OCI-LY7 (cell line): ENCODE measurements at regions not wholly inside any gene's neighbourhood (a gene's known extent, or its start where the extent isn't known, plus 50 kb on each side); places are given as distances from the start of the nearest gene placed in this dataset.

Source experiments
- BruUV-seq: library from RNA; stranded (reverse); fragments of 400-500 nt; replicated peaks from 2 replicates; lab custom pipeline; 2021; lab: Mats Ljungman, UMichigan
- CTCF ChIA-PET: fragments of 300-600 bp; sonication (Branson Sonifier 250); formaldehyde crosslinking; loops from one replicate; lab custom pipeline; 2022; ENCODE audit warnings: antibody characterized with exemption; ENCODE audit not compliant: unreplicated experiment; lab: Charles Lee
- POLR2A ChIA-PET: fragments of 300-600 bp; sonication (Branson Sonifier 250); formaldehyde crosslinking; loops from one replicate; lab custom pipeline; 2022; ENCODE audit warnings: antibody characterized with exemption; lab: Charles Lee
- DNase-seq: peaks from one replicate; pipeline ENCODE4 v3.0.0-alpha.2; 2015; ENCODE audit warnings: low spot score
- H2AFZ ChIP-seq: fragments of 200-600 bp; sonication (generic), shearing (Covaris generic); 2 replicates; pipeline ENCODE4 v1.6.1; 2014; ENCODE audit warnings: mild to moderate bottlenecking, antibody characterized with exemption, low read length, moderate library complexity
- H3K27ac ChIP-seq: fragments of 200-600 bp; sonication (generic); 2 replicates; pipeline ENCODE4 v1.5.1; 2014; ENCODE audit warnings: mixed run types, low read depth, mild to moderate bottlenecking, moderate library complexity, low read length, inconsistent platforms; ENCODE audit not compliant: poor library complexity, severe bottlenecking
- H3K36me3 ChIP-seq: fragments of 200-600 bp; sonication (generic); 2 replicates; pipeline ENCODE4 v1.6.1; 2014; ENCODE audit warnings: mild to moderate bottlenecking, antibody characterized with exemption, low read length, moderate library complexity, mixed read lengths; ENCODE audit not compliant: insufficient read depth
- H3K4me1 ChIP-seq: fragments of 200-600 bp; sonication (generic); 2 replicates; pipeline ENCODE4 v1.5.1; 2014; ENCODE audit warnings: mild to moderate bottlenecking, low read length; ENCODE audit not compliant: insufficient read depth, poor library complexity, severe bottlenecking
- H3K4me2 ChIP-seq: fragments of 200-600 bp; sonication (generic); 2 replicates; pipeline ENCODE4 v1.6.1; 2014; ENCODE audit warnings: mild to moderate bottlenecking, low read length
- H3K4me3 ChIP-seq: fragments of 200-600 bp; sonication (generic); 2 replicates; pipeline ENCODE4 v1.5.1; 2014; ENCODE audit warnings: mild to moderate bottlenecking, low read depth, low read length; ENCODE audit not compliant: poor library complexity, severe bottlenecking
- H3K79me2 ChIP-seq: fragments of 200-600 bp; sonication (generic); 2 replicates; pipeline ENCODE4 v1.6.1; 2016; ENCODE audit warnings: low read depth, mild to moderate bottlenecking, low read length, moderate library complexity, mixed read lengths; ENCODE audit not compliant: insufficient read depth
- H3K9me2 ChIP-seq: fragments of 200-600 bp; sonication (generic); 2 replicates; pipeline ENCODE4 v1.6.1; 2016; ENCODE audit warnings: mild to moderate bottlenecking, low read length, mixed read lengths; ENCODE audit not compliant: insufficient read depth
- H3K9me3 ChIP-seq: fragments of 200-600 bp; sonication (generic); 2 replicates; pipeline ENCODE4 v1.6.1; 2014; ENCODE audit warnings: mild to moderate bottlenecking, mixed run types, low read length, mixed read lengths
- H4K20me1 ChIP-seq: fragments of 200-600 bp; sonication (generic); 2 replicates; pipeline ENCODE4 v1.6.1; 2014; ENCODE audit warnings: mild to moderate bottlenecking, antibody characterized with exemption, low read length, moderate library complexity, mixed read lengths; ENCODE audit not compliant: insufficient read depth
- EZH2phosphoT487 ChIP-seq: fragments of 200-600 bp; sonication (generic); IDR thresholded peaks from 2 replicates; pipeline ENCODE4 v1.6.1; 2018; ENCODE audit warnings: low read depth, borderline replicate concordance, mild to moderate bottlenecking, mixed run types, antibody characterized with exemption, low read length, moderate library complexity, mixed read lengths
- intact Hi-C: fragments of 100-400 bp; cut with micrococcal nuclease; formaldehyde crosslinking; loops from one replicate; pipeline ENCODE4 v1.10.0; 2022; ENCODE audit not compliant: unreplicated experiment
- TF ChIP-seq, protein P1 (sequence below): fragments of 200-600 bp; sonication (generic); conservative IDR thresholded peaks from 2 replicates; pipeline ENCODE4 v1.5.1; 2014; ENCODE audit warnings: mild to moderate bottlenecking, antibody characterized with exemption, low read length, moderate library complexity, mixed read lengths

DNA sequence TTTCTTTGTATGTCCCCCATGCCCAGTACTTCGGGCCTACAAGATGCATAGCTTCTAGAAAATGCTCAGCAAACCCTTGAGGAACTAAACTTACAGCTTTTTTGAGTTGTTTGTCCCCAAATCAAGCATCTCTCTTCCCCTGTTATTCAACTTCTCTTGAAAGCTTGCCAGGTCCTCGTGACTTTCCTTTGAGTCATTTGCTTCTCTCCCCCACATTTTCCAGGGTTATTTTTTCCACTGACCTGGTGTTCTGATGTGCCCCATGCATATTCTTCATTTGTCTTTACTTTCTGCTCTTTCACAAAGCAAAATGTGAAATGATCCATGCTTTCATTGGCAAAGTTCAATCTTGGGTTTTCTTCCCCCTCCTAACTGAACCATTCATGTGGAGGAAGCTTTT is 204.8 kb downstream of the TFAP2A start:
- ChIA-PET POLR2A (no interaction called here), CTCF (no interaction called here)
- no peaks in the 10 kb centered on the region for H4K20me1 ChIP-seq
- no peaks in the 10 kb centered on the region for H3K79me2 ChIP-seq
- BruUV-seq, result no TSS peak
- H3K4me1 ChIP-seq, result no peaks in the 10 kb centered on the region
- H3K9me3 ChIP-seq, result no peaks in the 10 kb centered on the region
- H3K4me3 ChIP-seq, result no peak overlapping the region
- H3K36me3 ChIP-seq, result no peaks in the 10 kb centered on the region
- H3K27ac ChIP-seq, result no peak overlapping the region
- no peak overlapping the region for H3K4me2 ChIP-seq
- no peak overlapping the region for H2AFZ ChIP-seq
- TF ChIP-seq EZH2phosphoT487, result no peak
- TF ChIP-seq, protein P1, sequence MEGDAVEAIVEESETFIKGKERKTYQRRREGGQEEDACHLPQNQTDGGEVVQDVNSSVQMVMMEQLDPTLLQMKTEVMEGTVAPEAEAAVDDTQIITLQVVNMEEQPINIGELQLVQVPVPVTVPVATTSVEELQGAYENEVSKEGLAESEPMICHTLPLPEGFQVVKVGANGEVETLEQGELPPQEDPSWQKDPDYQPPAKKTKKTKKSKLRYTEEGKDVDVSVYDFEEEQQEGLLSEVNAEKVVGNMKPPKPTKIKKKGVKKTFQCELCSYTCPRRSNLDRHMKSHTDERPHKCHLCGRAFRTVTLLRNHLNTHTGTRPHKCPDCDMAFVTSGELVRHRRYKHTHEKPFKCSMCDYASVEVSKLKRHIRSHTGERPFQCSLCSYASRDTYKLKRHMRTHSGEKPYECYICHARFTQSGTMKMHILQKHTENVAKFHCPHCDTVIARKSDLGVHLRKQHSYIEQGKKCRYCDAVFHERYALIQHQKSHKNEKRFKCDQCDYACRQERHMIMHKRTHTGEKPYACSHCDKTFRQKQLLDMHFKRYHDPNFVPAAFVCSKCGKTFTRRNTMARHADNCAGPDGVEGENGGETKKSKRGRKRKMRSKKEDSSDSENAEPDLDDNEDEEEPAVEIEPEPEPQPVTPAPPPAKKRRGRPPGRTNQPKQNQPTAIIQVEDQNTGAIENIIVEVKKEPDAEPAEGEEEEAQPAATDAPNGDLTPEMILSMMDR, result no peak
- intact Hi-C loops, result no loop called here
- no peak for DNase-seq
- H3K9me2 ChIP-seq, result no peaks in the 10 kb centered on the region

DNA sequence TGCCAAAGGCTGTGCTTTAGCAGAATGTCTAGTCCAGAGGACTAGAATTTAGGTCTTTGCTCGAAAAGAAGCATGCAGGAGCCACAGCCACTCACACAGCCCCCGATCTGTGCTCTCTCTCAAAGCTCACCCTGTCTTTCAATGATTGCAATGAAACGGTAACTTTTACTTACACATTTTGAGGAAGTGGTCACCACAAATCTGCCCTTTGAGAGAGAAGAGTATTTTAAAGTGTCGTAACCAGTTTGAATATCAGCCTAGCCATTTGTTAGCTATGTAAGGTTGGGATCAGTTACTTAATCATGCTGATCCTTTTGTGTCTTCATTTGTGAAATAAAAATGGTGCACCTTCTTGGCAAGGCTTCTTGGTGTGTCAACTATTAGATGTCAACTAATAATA is 209.0 kb downstream of the TFAP2A start:
- no peaks in the 10 kb centered on the region for H3K36me3 ChIP-seq
- no peaks in the 10 kb centered on the region for H3K9me2 ChIP-seq
- TF ChIP-seq, protein P1, result no peak
- TF ChIP-seq EZH2phosphoT487, result no peak
- no peak overlapping the region for H3K27ac ChIP-seq
- no peak for DNase-seq
- H3K4me2 ChIP-seq, result no peak overlapping the region
- no peaks in the 10 kb centered on the region for H4K20me1 ChIP-seq
- ChIA-PET CTCF (no interaction called here), POLR2A (interaction anchor here (0.5 to 0.6 kb wide), 2 partner anchors 14 to 67 kb away, joined by 3 to 5 read pairs; no protein-coding TSS in a partner anchor)
- H3K9me3 ChIP-seq, result no peaks in the 10 kb centered on the region
- no TSS peak for BruUV-seq
- H3K4me3 ChIP-seq, result no peak overlapping the region
- H3K79me2 ChIP-seq, result no peaks in the 10 kb centered on the region
- no peaks in the 10 kb centered on the region for H3K4me1 ChIP-seq
- H2AFZ ChIP-seq, result no peak overlapping the region
- intact Hi-C loops, result no loop called here

DNA sequence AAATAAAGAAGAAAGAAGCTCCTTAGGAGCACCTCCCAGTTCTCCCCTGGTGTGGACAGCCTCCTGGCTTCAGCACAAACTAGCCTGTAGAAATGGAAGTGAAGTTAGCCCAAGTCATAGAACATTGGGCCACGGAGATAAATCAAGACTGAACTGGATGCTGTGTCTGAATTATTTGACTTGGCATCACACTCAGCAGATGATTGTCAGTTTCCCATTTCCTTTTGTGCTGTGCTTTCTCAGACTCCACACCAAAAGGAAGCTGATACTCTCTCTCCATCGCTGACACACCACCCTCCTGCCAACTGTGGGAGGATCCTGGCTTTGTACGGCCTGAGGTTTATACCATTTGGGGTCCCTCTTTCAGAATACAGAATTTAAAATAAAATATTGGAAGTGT is 209.8 kb downstream of the TFAP2A start:
- no peaks in the 10 kb centered on the region for H4K20me1 ChIP-seq
- H3K79me2 ChIP-seq, result no peaks in the 10 kb centered on the region
- no peaks in the 10 kb centered on the region for H3K9me3 ChIP-seq
- H3K4me2 ChIP-seq, result no peak overlapping the region
- no TSS peak for BruUV-seq
- no peaks in the 10 kb centered on the region for H3K9me2 ChIP-seq
- DNase-seq, result no peak
- intact Hi-C loops, result no loop called here
- no peak overlapping the region for H3K4me3 ChIP-seq
- no peak for TF ChIP-seq EZH2phosphoT487
- TF ChIP-seq, protein P1, result no peak
- no peak overlapping the region for H3K27ac ChIP-seq
- no peaks in the 10 kb centered on the region for H3K4me1 ChIP-seq
- H3K36me3 ChIP-seq, result no peaks in the 10 kb centered on the region
- ChIA-PET CTCF (no interaction called here), POLR2A (interaction anchor here (0.5 kb wide), 1 partner anchor 364 kb away, joined by 4 read pairs; no protein-coding TSS in a partner anchor)
- H2AFZ ChIP-seq, result no peak overlapping the region
